ENCODE measurements at regions not wholly inside any gene's neighbourhood (a gene's known extent, or its start where the extent isn't known, plus 50 kb on each side); places are given as distances from the start of the nearest gene placed in this dataset.

GRCh38 chr15:35736150-35736549 is 190.2 kb upstream of the DPH6 start:
- peak; percentile 31 for DNase-seq

GRCh38 chr15:35737441-35737840 is 191.5 kb upstream of the DPH6 start:
- no peak for DNase-seq

GRCh38 chr15:35738370-35738769 is 192.4 kb upstream of the DPH6 start:
- no peak for DNase-seq

- no peak for DNase-seq
Observed at GRCh38 chr15:35740761-35741160, 194.8 kb upstream of the DPH6 start.

GRCh38 chr15:35741395-35741794 is 195.4 kb upstream of the DPH6 start:
- DNase-seq, result no peak

- no peak for DNase-seq
Observed at GRCh38 chr15:35741881-35742280, 195.9 kb upstream of the DPH6 start.

- no peak for DNase-seq
Observed at GRCh38 chr15:35743321-35743720, 197.4 kb upstream of the DPH6 start.

GRCh38 chr15:35746121-35746520 is 200.2 kb upstream of the DPH6 start:
- no peak for DNase-seq

GRCh38 chr15:35748105-35748504 is 202.1 kb upstream of the DPH6 start:
- DNase-seq, result no peak

GRCh38 chr15:35750051-35750450 is 204.1 kb upstream of the DPH6 start:
- no peak for DNase-seq

GRCh38 chr15:35751413-35752133 is 205.6 kb upstream of the DPH6 start:
- DNase-seq, result peak; percentile 81

GRCh38 chr15:35752134-35752466 is 206.1 kb upstream of the DPH6 start:
- DNase-seq, result no peak

GRCh38 chr15:35753486-35753885 is 207.5 kb upstream of the DPH6 start:
- DNase-seq, result no peak

GRCh38 chr15:35755237-35755802 is 209.4 kb upstream of the DPH6 start:
- DNase-seq, result no peak

- DNase-seq, result no peak
Observed at GRCh38 chr15:35756623-35757022, 210.7 kb upstream of the DPH6 start.

- no peak for DNase-seq
Observed at GRCh38 chr15:35757361-35757760, 211.4 kb upstream of the DPH6 start.

GRCh38 chr15:35757765-35758164 is 211.8 kb upstream of the DPH6 start:
- DNase-seq, result no peak

- no peak for DNase-seq
Observed at GRCh38 chr15:35764661-35765519, 218.9 kb upstream of the DPH6 start.

- DNase-seq, result no peak
Observed at GRCh38 chr15:35768949-35769348, 223.0 kb upstream of the DPH6 start.

GRCh38 chr15:35769656-35770055 is 223.7 kb upstream of the DPH6 start:
- DNase-seq, result no peak

- no peak for DNase-seq
Observed at GRCh38 chr15:35771746-35772442, 225.9 kb upstream of the DPH6 start.

GRCh38 chr15:35774653-35775052 is 228.7 kb upstream of the DPH6 start:
- no peak for DNase-seq

- DNase-seq, result no peak
Observed at GRCh38 chr15:35775471-35775870, 229.5 kb upstream of the DPH6 start.

- no peak for DNase-seq
Observed at GRCh38 chr15:35777061-35777460, 231.1 kb upstream of the DPH6 start.

All from OCI-M1 (cell line).